Endothelial cell (in vitro differentiated cells): ENCODE measurements at regions not wholly inside any gene's neighbourhood (a gene's known extent, or its start where the extent isn't known, plus 50 kb on each side); places are given as distances from the start of the nearest gene placed in this dataset.
A peak's percentile ranks its signal among the peaks of the same experiment; 100 is the strongest.
"Not testable (repeated sequence)": the region's sequence is repeated elsewhere in the genome, so short reads cannot be mapped to it uniquely, and the experiment has no call there.

Experiments used
- DNase-seq: peaks from one replicate; pipeline ENCODE4 v3.0.0; 2021; ENCODE audit warnings: low spot score
- H3K27ac Mint-ChIP-seq: one replicate; pipeline ENCODE4 v1.8.0; 2021; ENCODE audit warnings: mixed read lengths, inconsistent platforms; ENCODE audit not compliant: unreplicated experiment
- H3K27me3 Mint-ChIP-seq: one replicate; pipeline ENCODE4 v1.8.0; 2021; ENCODE audit warnings: mild to moderate bottlenecking, moderate library complexity, mixed read lengths, inconsistent platforms; ENCODE audit not compliant: unreplicated experiment
- H3K36me3 Mint-ChIP-seq: one replicate; pipeline ENCODE4 v1.8.0; 2021; ENCODE audit warnings: mild to moderate bottlenecking, low read depth, mixed read lengths, inconsistent platforms; ENCODE audit not compliant: unreplicated experiment
- H3K4me1 Mint-ChIP-seq: one replicate; pipeline ENCODE4 v1.8.0; 2021; ENCODE audit warnings: mild to moderate bottlenecking, mixed read lengths, inconsistent platforms; ENCODE audit not compliant: unreplicated experiment
- H3K4me3 Mint-ChIP-seq: one replicate; pipeline ENCODE4 v1.8.0; 2021; ENCODE audit warnings: mild to moderate bottlenecking, mixed read lengths, inconsistent platforms; ENCODE audit not compliant: unreplicated experiment
- H3K9me3 Mint-ChIP-seq: one replicate; pipeline ENCODE4 v1.8.0; 2021; ENCODE audit warnings: mixed read lengths, inconsistent platforms; ENCODE audit not compliant: unreplicated experiment
- CTCF ChIP-seq: fragments of 200-600 bp; sonication (generic); IDR thresholded peaks from one replicate; pipeline ENCODE4 v1.5.0; 2021; ENCODE audit warnings: antibody characterized with exemption; ENCODE audit not compliant: unreplicated experiment

- Mint-ChIP-seq H3K27me3 (no peaks in the 10 kb centered on the region), H3K27ac (no peak overlapping the region), H3K4me1 (no peaks in the 10 kb centered on the region), H3K36me3 (no peaks in the 10 kb centered on the region), H3K4me3 (no peak overlapping the region), H3K9me3 (no peaks in the 10 kb centered on the region)
- no peak for TF ChIP-seq CTCF
- DNase-seq, result no peak
These were observed 1282.8 kb upstream of the ACVR2A start for GRCh38 chr2:146561996-146562395.

- Mint-ChIP-seq H3K27ac (no peak overlapping the region), H3K27me3 (no peaks in the 10 kb centered on the region), H3K4me1 (no peaks in the 10 kb centered on the region), H3K4me3 (no peak overlapping the region), H3K36me3 (peaks cover 4% of the 10 kb centered on the region), H3K9me3 (no peaks in the 10 kb centered on the region)
- no peak for DNase-seq
- TF ChIP-seq CTCF, result no peak
These were observed 1297.6 kb upstream of the ACVR2A start for GRCh38 chr2:146547236-146547635.

GRCh38 chr2:146544701-146545100, 1300.1 kb upstream of the ACVR2A start:
- Mint-ChIP-seq H3K36me3 (peaks cover 4% of the 10 kb centered on the region), H3K27ac (no peak overlapping the region), H3K9me3 (no peaks in the 10 kb centered on the region), H3K4me3 (no peak overlapping the region), H3K27me3 (no peaks in the 10 kb centered on the region), H3K4me1 (peaks cover 11% of the 10 kb centered on the region)
- no peak for TF ChIP-seq CTCF
- DNase-seq, result no peak

DNA sequence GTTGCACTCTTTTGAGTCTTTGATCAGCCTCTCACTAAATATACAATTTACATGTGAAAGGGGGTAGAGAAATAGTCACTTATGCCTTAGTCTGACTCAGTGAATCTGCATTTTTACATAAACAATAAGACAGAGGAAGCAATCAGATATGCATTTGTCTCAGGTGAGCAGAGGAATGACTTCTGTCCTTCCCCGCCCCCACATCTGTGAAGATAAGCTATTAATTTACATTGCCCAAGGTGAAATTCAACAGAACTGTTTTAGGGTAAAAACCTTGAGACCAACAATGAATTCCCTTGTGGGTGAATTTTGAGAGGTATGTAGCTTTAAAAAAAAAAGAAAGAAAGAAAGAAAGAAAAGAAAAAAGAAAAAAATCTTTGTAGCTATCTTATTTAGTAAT, 1302.9 kb upstream of the ACVR2A start:
- Mint-ChIP-seq H3K36me3 (peaks cover 4% of the 10 kb centered on the region), H3K9me3 (no peaks in the 10 kb centered on the region), H3K4me3 (no peak overlapping the region), H3K27me3 (peaks cover 2% of the 10 kb centered on the region), H3K4me1 (peaks cover 21% of the 10 kb centered on the region), H3K27ac (no peak overlapping the region)
- no peak for DNase-seq
- TF ChIP-seq CTCF, result no peak

GRCh38 chr2:146540271-146540932, 1304.4 kb upstream of the ACVR2A start:
- H3K27ac Mint-ChIP-seq, result peak overlapping the region; percentile 89
- peaks cover 21% of the 10 kb centered on the region for H3K4me1 Mint-ChIP-seq
- H3K4me3 Mint-ChIP-seq, result no peak overlapping the region
- H3K9me3 Mint-ChIP-seq, result no peaks in the 10 kb centered on the region
- peaks cover 5% of the 10 kb centered on the region for H3K27me3 Mint-ChIP-seq
- H3K36me3 Mint-ChIP-seq, result peaks cover 5% of the 10 kb centered on the region
- DNase-seq, result no peak
- no peak for TF ChIP-seq CTCF

DNA sequence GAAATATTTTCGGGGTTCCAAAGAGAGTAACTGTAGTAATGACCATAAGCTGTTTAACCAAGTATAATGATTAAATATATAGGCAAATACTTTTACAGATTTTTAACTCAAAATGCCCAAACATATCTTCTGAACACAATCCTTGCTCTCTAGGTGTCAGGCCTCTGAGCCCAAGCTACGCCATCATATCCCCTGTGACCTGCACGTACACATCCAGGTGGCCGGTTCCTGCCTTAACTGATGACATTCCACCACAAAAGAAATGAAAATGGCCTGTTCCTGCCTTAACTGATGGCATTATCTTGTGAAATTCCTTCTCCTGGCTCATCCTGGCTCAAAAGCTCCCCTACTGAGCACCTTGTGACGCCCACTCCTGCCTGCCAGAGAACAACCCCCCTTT, 1305.1 kb upstream of the ACVR2A start:
- H3K27me3 Mint-ChIP-seq, H3K4me3 Mint-ChIP-seq, H3K9me3 Mint-ChIP-seq, DNase-seq, H3K27ac Mint-ChIP-seq, H3K36me3 Mint-ChIP-seq: not testable (repeated sequence)
- H3K4me1 Mint-ChIP-seq, result peaks cover 21% of the 10 kb centered on the region
